ENCODE measurements at regions not wholly inside any gene's neighbourhood (a gene's known extent, or its start where the extent isn't known, plus 50 kb on each side); places are given as distances from the start of the nearest gene placed in this dataset.

DNA sequence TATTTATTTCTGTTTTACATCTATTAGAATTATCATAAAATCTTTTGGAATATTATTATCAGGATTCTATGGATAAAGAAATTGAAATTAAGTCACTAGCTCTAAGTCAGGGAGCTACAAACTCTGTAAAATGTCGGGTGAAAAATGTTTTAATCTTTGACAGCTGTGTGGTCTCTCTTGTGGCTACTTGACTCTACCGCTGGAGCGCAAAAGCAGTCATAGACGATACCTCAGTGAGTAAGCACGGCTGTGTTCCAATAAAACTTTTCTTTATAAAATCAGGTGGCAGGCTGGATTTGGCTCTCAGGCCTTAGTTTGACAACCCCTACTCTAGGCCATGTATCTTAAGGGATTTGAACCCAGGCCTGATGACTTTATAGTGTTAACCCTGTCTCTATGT lies 88.5 kb upstream of the PFN2 start:
- DNase-seq, result no peak

GRCh38 chr3:150057227-150057626 lies 86.5 kb upstream of the PFN2 start:
- DNase-seq, result no peak

DNA sequence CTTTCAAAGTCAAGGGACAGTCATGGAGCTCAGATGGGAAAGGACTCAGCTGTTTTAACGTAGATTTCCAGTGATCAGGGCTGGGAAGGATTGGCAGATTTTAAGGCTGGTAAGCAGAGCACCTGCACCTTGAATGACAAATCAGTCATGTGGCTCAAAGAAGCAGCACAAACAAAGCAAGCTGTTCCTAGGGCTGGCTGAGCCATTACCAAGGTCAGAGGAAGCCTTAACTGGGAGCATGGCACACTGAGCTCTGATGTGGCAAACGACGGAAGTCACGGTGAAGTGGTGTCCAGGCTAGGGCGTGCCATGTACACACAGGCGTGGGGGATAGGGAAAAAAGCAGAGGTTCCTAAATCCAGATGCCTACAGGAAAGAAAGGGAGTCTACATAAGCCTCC lies 84.6 kb upstream of the PFN2 start:
- no peak for DNase-seq

GRCh38 chr3:150054635-150055034 lies 83.9 kb upstream of the PFN2 start:
- DNase-seq, result no peak

DNA sequence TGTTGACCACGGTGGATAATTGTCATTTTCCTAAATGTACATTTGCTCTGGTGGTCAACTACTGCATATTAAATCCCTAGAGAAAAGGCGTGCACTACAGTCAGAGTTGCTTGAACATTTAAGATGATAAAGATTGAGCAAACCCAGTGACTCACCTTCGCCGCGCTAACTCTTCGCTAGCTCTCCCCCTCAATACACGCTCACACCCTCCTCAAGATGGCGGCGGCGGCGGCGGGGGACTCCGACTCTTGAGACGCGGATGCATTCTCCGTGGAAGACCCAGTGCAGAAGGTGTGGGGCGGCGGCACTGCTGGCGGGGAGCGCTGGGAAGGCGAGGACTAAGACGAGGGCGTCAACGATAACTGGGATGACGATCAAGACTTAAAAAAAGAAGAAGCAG lies 79.8 kb upstream of the PFN2 start:
- DNase-seq, result no peak

DNA sequence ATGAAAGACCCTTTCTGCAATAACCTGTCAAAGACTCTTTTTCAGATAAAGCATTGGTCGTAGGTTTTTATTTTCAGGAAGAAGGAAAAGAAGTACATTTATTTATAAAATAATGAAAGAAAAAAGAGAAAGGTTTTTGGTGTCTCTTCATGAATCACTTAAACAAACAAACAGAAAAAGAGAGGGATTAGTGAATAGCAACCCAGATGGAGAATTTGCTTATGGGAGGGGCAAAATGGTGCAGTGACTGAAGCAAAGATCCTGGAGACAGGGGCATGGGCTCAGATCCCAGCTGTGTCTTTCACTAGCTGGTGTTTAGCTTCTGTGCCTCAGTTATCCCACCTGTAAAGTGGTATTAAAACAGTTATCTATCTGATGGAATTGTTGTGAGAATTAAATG lies 78.6 kb upstream of the PFN2 start:
- DNase-seq, result no peak

DNA sequence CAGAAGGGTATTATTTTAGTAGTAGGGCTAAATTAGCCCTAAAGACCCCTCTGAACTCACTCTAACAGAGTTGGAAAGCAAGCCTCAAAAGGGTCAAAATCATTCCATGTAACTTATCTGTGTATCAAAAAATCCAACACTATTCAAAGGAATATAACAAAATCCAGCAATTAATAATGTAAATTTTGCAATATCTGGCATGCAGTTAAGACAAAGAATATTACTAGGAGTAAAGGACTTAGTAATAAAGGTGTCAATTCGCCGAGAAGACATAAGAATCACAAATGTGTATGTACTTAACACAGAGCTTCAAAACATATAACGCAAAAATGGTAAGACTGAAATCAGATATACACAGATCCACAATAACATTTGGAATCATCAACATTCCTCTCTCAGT lies 71.2 kb upstream of the PFN2 start:
- DNase-seq, result no peak

- DNase-seq, result no peak
These were observed 69.4 kb upstream of the PFN2 start for GRCh38 chr3:150040097-150040496.

DNA sequence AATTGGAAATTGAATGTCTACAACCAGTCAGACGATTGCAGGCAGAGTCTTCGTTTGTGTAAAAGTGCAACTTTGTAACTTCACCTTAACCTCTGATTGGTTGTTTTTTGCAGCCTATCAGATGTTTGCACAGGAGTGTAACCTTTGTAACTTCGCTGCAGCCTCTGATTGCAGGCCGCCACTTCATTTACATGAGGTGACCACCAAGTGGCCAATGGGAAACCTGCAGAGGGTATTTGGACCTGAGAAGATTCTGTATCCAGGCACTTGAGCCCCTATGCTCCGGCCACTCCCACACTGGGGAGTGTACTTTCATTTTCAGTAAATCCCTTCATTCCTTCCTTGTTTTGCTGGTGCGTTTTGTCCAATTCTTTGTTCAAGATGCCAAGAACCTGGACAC lies 68.1 kb upstream of the PFN2 start:
- no peak for DNase-seq

DNA sequence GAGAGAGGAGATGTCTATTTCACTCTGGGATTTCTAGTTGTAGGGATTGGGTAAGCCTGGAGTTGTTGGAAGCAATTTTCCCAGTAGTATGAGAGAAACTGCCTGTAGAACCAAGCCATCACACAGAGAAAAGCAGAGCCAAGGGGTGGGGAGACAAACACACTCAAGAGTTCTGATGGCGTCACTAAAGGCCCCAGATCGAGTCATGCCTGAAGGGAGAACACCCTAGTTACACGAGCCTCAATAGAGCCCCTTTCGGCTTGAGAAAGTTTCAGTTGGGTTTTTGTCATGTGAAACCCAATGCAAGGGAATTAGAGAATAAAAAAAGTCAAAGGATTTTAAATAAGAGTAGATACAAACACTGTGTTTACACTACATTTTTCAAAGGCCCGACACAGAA lies 66.1 kb upstream of the PFN2 start:
- DNase-seq, result no peak

DNA sequence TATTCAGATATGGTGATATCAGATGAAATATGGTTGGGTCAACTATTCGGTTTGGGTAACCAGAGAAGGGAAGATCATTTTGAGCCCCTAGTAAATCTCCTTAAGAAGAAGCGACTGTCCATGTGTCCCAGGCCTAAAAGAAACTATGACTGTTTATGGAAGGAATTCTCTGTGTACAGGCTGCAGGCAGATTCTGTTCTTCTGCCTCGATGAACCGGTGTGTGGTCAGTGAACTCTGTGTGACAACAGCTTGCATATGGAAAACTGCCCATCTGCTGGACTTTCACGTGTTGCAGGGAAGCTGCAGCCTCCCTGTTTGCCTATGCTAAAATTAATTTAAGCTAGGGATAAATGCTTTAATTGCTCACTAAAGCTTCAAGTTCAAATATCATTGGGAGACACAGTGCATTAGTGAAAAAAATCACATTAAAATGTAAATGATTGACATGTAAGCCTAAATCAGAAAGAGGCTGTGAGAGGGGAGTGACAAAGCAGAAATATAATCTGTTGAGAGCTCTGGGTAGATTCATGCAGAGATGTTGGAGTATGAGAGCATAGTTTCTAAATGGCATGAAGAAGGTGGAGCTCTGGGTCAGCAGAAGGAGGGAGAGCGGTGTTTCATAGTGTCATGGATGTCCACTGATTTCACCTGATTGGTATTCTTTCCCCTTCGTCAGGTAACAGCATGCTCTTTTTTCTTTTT lies 65.4 kb upstream of the PFN2 start:
- no peak for DNase-seq

GRCh38 chr3:150035301-150035779 lies 64.6 kb upstream of the PFN2 start:
- no peak for DNase-seq

- DNase-seq, result no peak
These were observed 63.0 kb upstream of the PFN2 start for GRCh38 chr3:150033721-150034120.

- no peak for DNase-seq
These were observed 60.1 kb upstream of the PFN2 start for GRCh38 chr3:150030841-150031240.

- no peak for DNase-seq
These were observed 52.5 kb upstream of the PFN2 start for GRCh38 chr3:150023239-150023636.

DNA sequence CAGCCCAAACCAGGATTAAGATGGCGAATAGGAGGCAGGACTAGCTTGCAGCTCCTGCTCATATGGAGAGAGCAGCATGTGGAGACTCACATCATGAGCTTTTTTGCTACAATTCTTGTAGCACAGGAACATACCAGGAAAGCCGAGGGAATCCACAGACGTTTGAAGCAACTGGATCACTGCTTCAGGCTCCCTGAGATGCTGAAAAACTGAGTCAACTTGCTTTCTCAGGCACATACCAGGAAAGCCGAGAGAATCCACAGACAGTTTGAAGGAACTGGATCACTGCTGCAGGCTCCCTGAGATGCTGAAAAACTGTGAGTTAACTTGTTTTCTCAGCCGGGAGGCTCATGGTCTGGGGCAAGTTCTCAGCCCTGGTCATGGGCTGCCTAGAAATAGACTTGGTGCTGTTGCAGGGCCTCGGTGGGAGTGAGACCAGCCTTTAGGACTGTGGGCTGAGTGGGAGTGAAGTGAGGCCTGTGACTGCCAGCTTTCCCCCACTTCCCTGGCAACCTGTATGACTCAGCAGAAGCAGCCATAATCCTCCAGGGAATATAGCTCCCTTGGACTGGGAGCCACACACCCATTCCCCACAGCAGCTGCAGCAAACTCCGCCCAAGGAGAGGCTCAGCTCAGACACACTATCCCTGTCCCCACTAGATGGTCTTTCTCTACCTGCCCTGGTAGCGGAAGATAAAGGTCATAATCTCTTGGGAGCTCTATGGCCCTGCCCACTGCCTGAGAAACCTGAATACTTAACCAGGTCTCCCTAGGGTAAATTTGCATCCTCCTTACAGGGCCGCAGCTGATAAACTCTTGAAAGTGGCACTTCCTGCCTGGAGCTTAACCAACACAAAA lies 51.9 kb upstream of the PFN2 start:
- DNase-seq, result no peak

DNA sequence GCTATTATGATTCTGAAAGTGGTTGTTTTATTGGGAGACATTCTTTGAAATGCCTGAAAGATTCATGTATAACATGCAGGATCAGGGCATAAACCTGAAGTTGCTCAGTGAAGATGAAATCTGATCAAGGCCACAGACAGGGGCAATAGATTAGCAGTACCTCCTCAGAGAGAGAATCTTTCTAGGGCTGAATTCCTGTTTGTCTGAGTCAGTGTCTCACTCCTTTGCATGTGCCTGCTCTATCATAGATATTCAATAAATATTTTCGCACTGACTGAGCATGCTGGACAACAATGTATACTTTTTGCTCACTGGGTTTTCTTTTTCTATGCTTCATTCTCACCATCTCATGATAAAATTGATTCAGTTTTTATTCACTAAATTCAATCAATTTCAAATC lies 49.8 kb upstream of the PFN2 start:
- no peak for DNase-seq
